ENCODE measurements at regions not wholly inside any gene's neighbourhood (a gene's known extent, or its start where the extent isn't known, plus 50 kb on each side); places are given as distances from the start of the nearest gene placed in this dataset.
"Not testable (repeated sequence)": the region's sequence is repeated elsewhere in the genome, so short reads cannot be mapped to it uniquely, and the experiment has no call there.

DNA sequence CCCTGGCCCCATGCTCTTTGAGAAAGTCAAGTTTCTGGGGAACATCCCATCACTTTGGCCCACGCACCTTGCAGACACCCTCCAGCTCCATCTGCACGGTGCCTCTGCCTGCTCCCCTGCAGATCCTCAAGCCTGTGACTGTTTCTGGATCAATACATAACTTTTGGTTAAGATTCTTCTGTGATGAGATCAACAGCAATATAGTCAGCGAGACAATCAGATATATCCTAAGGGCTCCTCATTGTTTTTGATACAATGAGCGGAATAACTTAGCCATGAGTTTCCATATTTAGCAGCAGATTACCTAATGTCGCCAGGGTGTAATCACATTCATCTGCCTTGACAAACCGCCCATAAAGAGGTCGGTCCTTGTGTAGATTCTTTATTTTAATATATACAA is 109.3 kb upstream of the MTHFD1L start:
- Mint-ChIP-seq H3K27ac (no peak overlapping the region), H3K4me1 (peaks cover 12% of the 10 kb centered on the region), H3K36me3 (no peaks in the 10 kb centered on the region), H3K9me3 (no peaks in the 10 kb centered on the region), H3K4me3 (no peak overlapping the region), H3K27me3 (ENCODE audit: low read depth) (peaks cover 48% of the 10 kb centered on the region)
- TF ChIP-seq ZNF232 (CRISPR knock-in tag; IDR thresholded peaks at IDR 0.05) (no peak), RELA (CRISPR knock-in tag; IDR thresholded peaks at IDR 0.05; ENCODE audit: borderline replicate concordance) (no peak), TP53 (CRISPR knock-in tag; IDR thresholded peaks at IDR 0.05) (no peak), ZNF425 (CRISPR knock-in tag; conservative IDR thresholded peaks at IDR 0.05) (no peak), USF1 (CRISPR knock-in tag; IDR thresholded peaks at IDR 0.05) (no peak)
- no peak for ATAC-seq
- POLR2A ChIA-PET, result interaction anchor here (0.5 kb wide), 1 partner anchor 433 kb away, joined by 5 read pairs; no protein-coding TSS in a partner anchor
- DNase-seq (ENCODE audit: low spot score), result no peak
- CTCF ChIA-PET, result interaction anchor here (1.5 kb wide), 1 partner anchor 14 kb away, joined by 5 read pairs; no protein-coding TSS in a partner anchor

GRCh38 chr6:150757807-150758206 is 107.7 kb upstream of the MTHFD1L start:
- ATAC-seq; H3K36me3 Mint-ChIP-seq; H3K4me3 Mint-ChIP-seq; DNase-seq (ENCODE audit: low spot score); H3K27ac Mint-ChIP-seq; H3K9me3 Mint-ChIP-seq; POLR2A ChIA-PET: not testable (repeated sequence)
- CTCF ChIA-PET, result interaction anchor here (1.5 kb wide), 1 partner anchor 16 kb away, joined by 5 read pairs; no protein-coding TSS in a partner anchor
- peaks cover 12% of the 10 kb centered on the region for H3K4me1 Mint-ChIP-seq
- peaks cover 36% of the 10 kb centered on the region for H3K27me3 Mint-ChIP-seq (ENCODE audit: low read depth)

- ChIA-PET CTCF (interaction anchor here (1.4 kb wide), 1 partner anchor 74 kb away, joined by 5 read pairs; no protein-coding TSS in a partner anchor), POLR2A (no interaction called here)
- Mint-ChIP-seq H3K9me3 (no peaks in the 10 kb centered on the region), H3K4me1 (no peaks in the 10 kb centered on the region), H3K36me3 (no peaks in the 10 kb centered on the region), H3K27me3 (ENCODE audit: low read depth) (peaks cover 24% of the 10 kb centered on the region), H3K27ac (no peak overlapping the region), H3K4me3 (no peak overlapping the region)
- ATAC-seq (no peak), DNase-seq (ENCODE audit: low spot score) (no peak)
- TF ChIP-seq NFATC4 (CRISPR knock-in tag; IDR thresholded peaks at IDR 0.05), result no peak
- no peak for TF ChIP-seq ATF6 (CRISPR knock-in tag; IDR thresholded peaks at IDR 0.05)
- TF ChIP-seq, protein P1, sequence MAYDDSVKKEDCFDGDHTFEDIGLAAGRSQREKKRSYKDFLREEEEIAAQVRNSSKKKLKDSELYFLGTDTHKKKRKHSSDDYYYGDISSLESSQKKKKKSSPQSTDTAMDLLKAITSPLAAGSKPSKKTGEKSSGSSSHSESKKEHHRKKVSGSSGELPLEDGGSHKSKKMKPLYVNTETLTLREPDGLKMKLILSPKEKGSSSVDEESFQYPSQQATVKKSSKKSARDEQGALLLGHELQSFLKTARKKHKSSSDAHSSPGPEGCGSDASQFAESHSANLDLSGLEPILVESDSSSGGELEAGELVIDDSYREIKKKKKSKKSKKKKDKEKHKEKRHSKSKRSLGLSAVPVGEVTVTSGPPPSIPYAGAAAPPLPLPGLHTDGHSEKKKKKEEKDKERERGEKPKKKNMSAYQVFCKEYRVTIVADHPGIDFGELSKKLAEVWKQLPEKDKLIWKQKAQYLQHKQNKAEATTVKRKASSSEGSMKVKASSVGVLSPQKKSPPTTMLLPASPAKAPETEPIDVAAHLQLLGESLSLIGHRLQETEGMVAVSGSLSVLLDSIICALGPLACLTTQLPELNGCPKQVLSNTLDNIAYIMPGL (CRISPR knock-in tag; IDR thresholded peaks at IDR 0.05), result no peak
- TF ChIP-seq FOXJ3 (CRISPR knock-in tag; IDR thresholded peaks at IDR 0.05; ENCODE audit: borderline replicate concordance), result no peak
- TF ChIP-seq JUN (CRISPR knock-in tag; IDR thresholded peaks at IDR 0.05), result no peak
- TF ChIP-seq NFE2L1 (CRISPR knock-in tag; IDR thresholded peaks at IDR 0.05), result no peak
- TF ChIP-seq ZNF317 (CRISPR knock-in tag; IDR thresholded peaks at IDR 0.05; ENCODE audit: borderline replicate concordance, low read depth), result no peak
- TF ChIP-seq TEAD4 (CRISPR knock-in tag; IDR thresholded peaks at IDR 0.05), result no peak
- TF ChIP-seq, protein P2, sequence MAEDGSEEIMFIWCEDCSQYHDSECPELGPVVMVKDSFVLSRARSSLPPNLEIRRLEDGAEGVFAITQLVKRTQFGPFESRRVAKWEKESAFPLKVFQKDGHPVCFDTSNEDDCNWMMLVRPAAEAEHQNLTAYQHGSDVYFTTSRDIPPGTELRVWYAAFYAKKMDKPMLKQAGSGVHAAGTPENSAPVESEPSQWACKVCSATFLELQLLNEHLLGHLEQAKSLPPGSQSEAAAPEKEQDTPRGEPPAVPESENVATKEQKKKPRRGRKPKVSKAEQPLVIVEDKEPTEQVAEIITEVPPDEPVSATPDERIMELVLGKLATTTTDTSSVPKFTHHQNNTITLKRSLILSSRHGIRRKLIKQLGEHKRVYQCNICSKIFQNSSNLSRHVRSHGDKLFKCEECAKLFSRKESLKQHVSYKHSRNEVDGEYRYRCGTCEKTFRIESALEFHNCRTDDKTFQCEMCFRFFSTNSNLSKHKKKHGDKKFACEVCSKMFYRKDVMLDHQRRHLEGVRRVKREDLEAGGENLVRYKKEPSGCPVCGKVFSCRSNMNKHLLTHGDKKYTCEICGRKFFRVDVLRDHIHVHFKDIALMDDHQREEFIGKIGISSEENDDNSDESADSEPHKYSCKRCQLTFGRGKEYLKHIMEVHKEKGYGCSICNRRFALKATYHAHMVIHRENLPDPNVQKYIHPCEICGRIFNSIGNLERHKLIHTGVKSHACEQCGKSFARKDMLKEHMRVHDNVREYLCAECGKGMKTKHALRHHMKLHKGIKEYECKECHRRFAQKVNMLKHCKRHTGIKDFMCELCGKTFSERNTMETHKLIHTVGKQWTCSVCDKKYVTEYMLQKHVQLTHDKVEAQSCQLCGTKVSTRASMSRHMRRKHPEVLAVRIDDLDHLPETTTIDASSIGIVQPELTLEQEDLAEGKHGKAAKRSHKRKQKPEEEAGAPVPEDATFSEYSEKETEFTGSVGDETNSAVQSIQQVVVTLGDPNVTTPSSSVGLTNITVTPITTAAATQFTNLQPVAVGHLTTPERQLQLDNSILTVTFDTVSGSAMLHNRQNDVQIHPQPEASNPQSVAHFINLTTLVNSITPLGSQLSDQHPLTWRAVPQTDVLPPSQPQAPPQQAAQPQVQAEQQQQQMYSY (CRISPR knock-in tag; IDR thresholded peaks at IDR 0.05), result no peak
- no peak for TF ChIP-seq ZNF532 (CRISPR knock-in tag; IDR thresholded peaks at IDR 0.05; ENCODE audit: borderline replicate concordance)
- no peak for TF ChIP-seq ATF1 (CRISPR knock-in tag; IDR thresholded peaks at IDR 0.05)
Observed at GRCh38 chr6:150759483-150759882, 106.0 kb upstream of the MTHFD1L start.
